ENCODE measurements at regions not wholly inside any gene's neighbourhood (a gene's known extent, or its start where the extent isn't known, plus 50 kb on each side); places are given as distances from the start of the nearest gene placed in this dataset.
"Not testable (repeated sequence)": the region's sequence is repeated elsewhere in the genome, so short reads cannot be mapped to it uniquely, and the experiment has no call there.

DNA sequence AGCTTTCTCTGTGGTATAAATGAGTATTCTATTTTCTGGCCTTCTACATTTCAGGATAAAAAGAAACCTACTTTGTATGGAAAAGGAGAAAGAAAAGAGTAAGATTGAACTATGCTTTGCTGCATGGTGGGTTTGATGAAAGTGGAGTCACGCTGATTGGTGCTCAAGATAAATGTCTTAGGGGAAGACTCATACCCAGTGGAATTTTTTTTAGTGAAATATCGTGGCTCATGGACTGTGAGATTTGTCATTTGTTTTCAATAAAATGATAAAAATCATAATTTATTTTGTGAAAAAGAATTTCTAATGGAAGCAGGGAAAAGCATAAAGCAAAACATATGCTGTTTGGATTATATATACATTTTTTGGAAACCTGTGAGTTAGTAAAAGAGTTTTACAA lies 292.5 kb downstream of the ZPLD1 start:
- POLR2A ChIA-PET, result no interaction called here
- no peaks in the 10 kb centered on the region for H3K36me3 Mint-ChIP-seq (ENCODE audit: low read depth)
- H3K9me3 Mint-ChIP-seq, result no peaks in the 10 kb centered on the region
- no peak for ATAC-seq (ENCODE audit: low read depth)
- H3K4me1 Mint-ChIP-seq, result no peaks in the 10 kb centered on the region
- H3K27ac Mint-ChIP-seq, result no peak overlapping the region
- CTCF ChIA-PET, result interaction anchor here (0.9 kb wide), 1 partner anchor 8 kb away, joined by 3 read pairs; no protein-coding TSS in a partner anchor
- TF ChIP-seq, protein P1, sequence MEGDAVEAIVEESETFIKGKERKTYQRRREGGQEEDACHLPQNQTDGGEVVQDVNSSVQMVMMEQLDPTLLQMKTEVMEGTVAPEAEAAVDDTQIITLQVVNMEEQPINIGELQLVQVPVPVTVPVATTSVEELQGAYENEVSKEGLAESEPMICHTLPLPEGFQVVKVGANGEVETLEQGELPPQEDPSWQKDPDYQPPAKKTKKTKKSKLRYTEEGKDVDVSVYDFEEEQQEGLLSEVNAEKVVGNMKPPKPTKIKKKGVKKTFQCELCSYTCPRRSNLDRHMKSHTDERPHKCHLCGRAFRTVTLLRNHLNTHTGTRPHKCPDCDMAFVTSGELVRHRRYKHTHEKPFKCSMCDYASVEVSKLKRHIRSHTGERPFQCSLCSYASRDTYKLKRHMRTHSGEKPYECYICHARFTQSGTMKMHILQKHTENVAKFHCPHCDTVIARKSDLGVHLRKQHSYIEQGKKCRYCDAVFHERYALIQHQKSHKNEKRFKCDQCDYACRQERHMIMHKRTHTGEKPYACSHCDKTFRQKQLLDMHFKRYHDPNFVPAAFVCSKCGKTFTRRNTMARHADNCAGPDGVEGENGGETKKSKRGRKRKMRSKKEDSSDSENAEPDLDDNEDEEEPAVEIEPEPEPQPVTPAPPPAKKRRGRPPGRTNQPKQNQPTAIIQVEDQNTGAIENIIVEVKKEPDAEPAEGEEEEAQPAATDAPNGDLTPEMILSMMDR (IDR thresholded peaks at IDR 0.05), result no peak
- DNase-seq, result no peak
- no peak overlapping the region for H3K4me3 Mint-ChIP-seq
- no peaks in the 10 kb centered on the region for H3K27me3 Mint-ChIP-seq
- intact Hi-C loops (cut with micrococcal nuclease), result no loop called here

DNA sequence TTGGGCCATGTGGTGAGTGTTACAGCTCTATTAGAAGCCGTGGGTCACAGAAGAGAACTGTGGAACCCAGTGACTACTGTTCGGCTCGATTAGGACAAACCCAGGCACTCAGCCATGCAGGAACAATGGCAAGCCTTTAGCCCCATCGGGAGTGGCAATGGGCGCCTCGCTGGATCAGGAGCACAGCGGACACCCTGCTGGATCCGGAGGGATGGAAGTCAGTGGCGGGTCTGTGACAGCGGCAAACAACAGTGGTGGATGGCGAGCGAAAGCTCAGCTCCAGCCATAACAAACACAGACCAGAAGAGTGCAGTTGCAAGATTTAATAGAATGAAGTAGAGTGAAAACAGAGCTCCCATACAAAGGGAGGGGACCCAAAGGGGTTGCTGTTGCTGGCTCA lies 297.8 kb downstream of the ZPLD1 start:
- H3K27ac Mint-ChIP-seq; H3K4me1 Mint-ChIP-seq; H3K27me3 Mint-ChIP-seq; DNase-seq; intact Hi-C loops (cut with micrococcal nuclease); H3K36me3 Mint-ChIP-seq (ENCODE audit: low read depth); ATAC-seq (ENCODE audit: low read depth); POLR2A ChIA-PET; H3K9me3 Mint-ChIP-seq; CTCF ChIA-PET; H3K4me3 Mint-ChIP-seq: not testable (repeated sequence)

DNA sequence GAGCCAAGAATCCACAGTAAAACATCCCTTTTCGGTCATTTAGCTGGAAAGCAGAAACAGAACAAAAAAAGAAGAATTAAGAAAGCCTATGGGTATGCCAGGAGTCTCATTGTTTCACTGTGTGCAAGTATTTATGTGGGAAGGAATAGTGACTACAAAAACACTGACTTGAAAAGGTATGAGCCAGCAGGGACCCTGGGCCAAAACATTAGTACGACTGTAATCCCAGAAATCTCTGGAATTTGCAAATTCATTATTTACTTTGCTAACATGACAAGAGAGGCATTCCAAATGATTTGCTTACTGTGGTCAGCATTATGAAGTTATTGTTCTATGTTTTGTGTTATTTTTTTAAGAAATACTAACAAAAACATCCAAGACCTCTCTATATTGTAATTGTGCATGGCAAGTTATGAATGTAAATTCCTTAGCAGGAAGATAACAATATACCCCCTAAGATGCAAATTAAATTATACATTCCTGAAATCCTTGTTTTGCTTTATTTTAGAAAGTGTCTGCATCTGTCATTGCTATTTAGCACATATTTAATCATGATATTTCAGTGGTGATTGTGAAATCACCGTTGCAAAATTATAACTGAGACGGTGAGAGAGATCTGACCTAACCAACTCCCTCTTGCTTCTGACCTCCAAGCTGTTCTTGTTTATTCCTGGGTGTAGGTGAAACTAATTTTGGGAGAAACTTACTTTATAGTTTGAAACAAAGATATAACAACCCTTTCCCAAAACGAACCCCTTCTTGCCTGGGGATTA lies 299.2 kb downstream of the ZPLD1 start:
- Mint-ChIP-seq H3K4me3 (no peak overlapping the region), H3K27ac (no peak overlapping the region), H3K27me3 (no peaks in the 10 kb centered on the region), H3K36me3 (ENCODE audit: low read depth) (no peaks in the 10 kb centered on the region), H3K4me1 (no peaks in the 10 kb centered on the region), H3K9me3 (no peaks in the 10 kb centered on the region)
- intact Hi-C loops (cut with micrococcal nuclease), result no loop called here
- CTCF ChIA-PET, result no interaction called here
- ATAC-seq (ENCODE audit: low read depth), result no peak
- no peak for DNase-seq
- TF ChIP-seq, protein P1 (IDR thresholded peaks at IDR 0.05), result no peak
- POLR2A ChIA-PET, result no interaction called here

- no peak for DNase-seq
- Mint-ChIP-seq H3K27me3 (no peaks in the 10 kb centered on the region), H3K9me3 (no peaks in the 10 kb centered on the region), H3K36me3 (ENCODE audit: low read depth) (no peaks in the 10 kb centered on the region), H3K4me1 (no peaks in the 10 kb centered on the region), H3K4me3 (no peak overlapping the region), H3K27ac (no peak overlapping the region)
- TF ChIP-seq, protein P1 (IDR thresholded peaks at IDR 0.05), result no peak
- POLR2A ChIA-PET, result no interaction called here
- CTCF ChIA-PET, result no interaction called here
- intact Hi-C loops (cut with micrococcal nuclease), result no loop called here
- ATAC-seq (ENCODE audit: low read depth), result no peak
These were observed 300.5 kb downstream of the ZPLD1 start for GRCh38 chr3:102735311-102735710.

GRCh38 chr3:102736288-102736974 lies 301.6 kb downstream of the ZPLD1 start:
- CTCF ChIA-PET, result no interaction called here
- TF ChIP-seq, protein P1 (IDR thresholded peaks at IDR 0.05), result no peak
- H3K27me3 Mint-ChIP-seq, result no peaks in the 10 kb centered on the region
- ATAC-seq (ENCODE audit: low read depth), result no peak
- intact Hi-C loops (cut with micrococcal nuclease), result no loop called here
- POLR2A ChIA-PET, result no interaction called here
- H3K36me3 Mint-ChIP-seq (ENCODE audit: low read depth), result no peaks in the 10 kb centered on the region
- H3K9me3 Mint-ChIP-seq, result no peaks in the 10 kb centered on the region
- no peak for DNase-seq
- no peak overlapping the region for H3K27ac Mint-ChIP-seq
- H3K4me3 Mint-ChIP-seq, result no peak overlapping the region
- no peaks in the 10 kb centered on the region for H3K4me1 Mint-ChIP-seq
